Activated B cell treated with CpG ODN at 0.5 μM for 24 hours (primary cell): ENCODE measurements at regions not wholly inside any gene's neighbourhood (a gene's known extent, or its start where the extent isn't known, plus 50 kb on each side); places are given as distances from the start of the nearest gene placed in this dataset.

Experiments used
- ATAC-seq: fragments of 200-7000 bp; cut with Tn5 transposase; one replicate; pipeline ENCODE4 v1.10.0; 2021; ENCODE audit warnings: low read depth, mild to moderate bottlenecking, moderate library complexity
- CTCF ChIA-PET: fragments of 350-600 bp; sonication (Branson Sonifier 250); formaldehyde crosslinking; loops from one replicate; lab custom pipeline; 2021; ENCODE audit warnings: antibody characterized with exemption; lab: Charles Lee
- POLR2A ChIA-PET: fragments of 350-600 bp; sonication (Branson Sonifier 250); formaldehyde crosslinking; loops from one replicate; lab custom pipeline; 2021; ENCODE audit warnings: antibody characterized with exemption; lab: Charles Lee
- DNase-seq: peaks from one replicate; pipeline ENCODE4 v3.0.0; 2022
- H3K27ac Mint-ChIP-seq: one replicate; pipeline ENCODE4 v1.8.0; 2020; ENCODE audit warnings: mixed read lengths
- H3K27me3 Mint-ChIP-seq: one replicate; pipeline ENCODE4 v1.8.0; 2021; ENCODE audit warnings: mixed read lengths
- H3K36me3 Mint-ChIP-seq: one replicate; pipeline ENCODE4 v1.8.0; 2021; ENCODE audit warnings: low read depth, mixed read lengths
- H3K4me1 Mint-ChIP-seq: one replicate; pipeline ENCODE4 v1.8.0; 2021; ENCODE audit warnings: mixed read lengths
- H3K4me3 Mint-ChIP-seq: one replicate; pipeline ENCODE4 v1.8.0; 2020; ENCODE audit warnings: mild to moderate bottlenecking, mixed read lengths
- H3K9me3 Mint-ChIP-seq: one replicate; pipeline ENCODE4 v1.8.0; 2020; ENCODE audit warnings: mixed read lengths
- CTCF ChIP-seq: fragments of 200-600 bp; IDR thresholded peaks from one replicate; pipeline ENCODE4 v1.8.0; 2022; ENCODE audit warnings: antibody characterized with exemption, mild to moderate bottlenecking
- intact Hi-C: fragments of 100-400 bp; cut with micrococcal nuclease; formaldehyde crosslinking; loops from one replicate; pipeline ENCODE4 v1.15.1; 2024

GRCh38 chr4:65063601-65064000, 606.7 kb downstream of the EPHA5 start:
- TF ChIP-seq CTCF: no peak
- no peak for ATAC-seq
- no peaks in the 10 kb centered on the region for H3K36me3 Mint-ChIP-seq
- no peak for DNase-seq
- peaks cover 3% of the 10 kb centered on the region for H3K9me3 Mint-ChIP-seq
- no peaks in the 10 kb centered on the region for H3K4me1 Mint-ChIP-seq
- H3K27ac Mint-ChIP-seq: no peak overlapping the region
- no peak overlapping the region for H3K4me3 Mint-ChIP-seq
- ChIA-PET CTCF (no interaction called here), POLR2A (no interaction called here)
- no peaks in the 10 kb centered on the region for H3K27me3 Mint-ChIP-seq
- intact Hi-C loops: no loop called here

- no peak for ATAC-seq
- H3K4me3 Mint-ChIP-seq: no peak overlapping the region
- CTCF ChIA-PET: no interaction called here
- peaks cover 3% of the 10 kb centered on the region for H3K9me3 Mint-ChIP-seq
- no peaks in the 10 kb centered on the region for H3K4me1 Mint-ChIP-seq
- POLR2A ChIA-PET: no interaction called here
- no peaks in the 10 kb centered on the region for H3K36me3 Mint-ChIP-seq
- intact Hi-C loops: no loop called here
- no peaks in the 10 kb centered on the region for H3K27me3 Mint-ChIP-seq
- no peak for TF ChIP-seq CTCF
- no peak overlapping the region for H3K27ac Mint-ChIP-seq
- no peak for DNase-seq
Observed at GRCh38 chr4:65050786-65051185, 619.5 kb downstream of the EPHA5 start.

- no peaks in the 10 kb centered on the region for H3K36me3 Mint-ChIP-seq
- no peak for ATAC-seq
- intact Hi-C loops: loop anchor here (1.0 kb wide), 1 partner anchor 42 kb away; no protein-coding TSS in a partner anchor
- no peak for TF ChIP-seq CTCF
- no peaks in the 10 kb centered on the region for H3K4me1 Mint-ChIP-seq
- CTCF ChIA-PET: no interaction called here
- no peak for DNase-seq
- H3K27me3 Mint-ChIP-seq: no peaks in the 10 kb centered on the region
- POLR2A ChIA-PET: no interaction called here
- H3K4me3 Mint-ChIP-seq: no peak overlapping the region
- H3K9me3 Mint-ChIP-seq: peaks cover 3% of the 10 kb centered on the region
- H3K27ac Mint-ChIP-seq: no peak overlapping the region
Observed at GRCh38 chr4:65046192-65047133, 623.8 kb downstream of the EPHA5 start.

- no peaks in the 10 kb centered on the region for H3K4me1 Mint-ChIP-seq
- H3K27me3 Mint-ChIP-seq: no peaks in the 10 kb centered on the region
- intact Hi-C loops: no loop called here
- ChIA-PET CTCF (no interaction called here), POLR2A (no interaction called here)
- no peak for TF ChIP-seq CTCF
- ATAC-seq: no peak
- DNase-seq: no peak
- no peaks in the 10 kb centered on the region for H3K9me3 Mint-ChIP-seq
- no peak overlapping the region for H3K4me3 Mint-ChIP-seq
- no peaks in the 10 kb centered on the region for H3K36me3 Mint-ChIP-seq
- no peak overlapping the region for H3K27ac Mint-ChIP-seq
Observed at GRCh38 chr4:65033899-65034298, 624.6 kb upstream of the TECRL start.

GRCh38 chr4:65028592-65028991, 619.3 kb upstream of the TECRL start:
- Mint-ChIP-seq H3K36me3 (no peaks in the 10 kb centered on the region), H3K4me3 (no peak overlapping the region), H3K4me1 (no peaks in the 10 kb centered on the region), H3K27me3 (no peaks in the 10 kb centered on the region), H3K27ac (no peak overlapping the region), H3K9me3 (no peaks in the 10 kb centered on the region)
- DNase-seq (no peak), ATAC-seq (no peak)
- no peak for TF ChIP-seq CTCF
- POLR2A ChIA-PET: no interaction called here
- intact Hi-C loops: no loop called here
- CTCF ChIA-PET: no interaction called here
